Vagina (tissue), 2 donors: ENCODE measurements at regions not wholly inside any gene's neighbourhood (a gene's known extent, or its start where the extent isn't known, plus 50 kb on each side); places are given as distances from the start of the nearest gene placed in this dataset.
A peak's percentile ranks its signal among the peaks of the same experiment; 100 is the strongest.

Experiments
- DNase-seq, 2 donors: peaks; one replicate each; pipeline ENCODE4 v3.0.0-alpha.2; 2017; ENCODE audit errors: extremely low spot score in 2 of 2
- H3K27ac ChIP-seq: fragments of 200-600 bp; sonication (generic); one replicate; pipeline ENCODE4 v1.5.1; 2019
- H3K27me3 ChIP-seq: fragments of 200-600 bp; sonication (generic); one replicate; pipeline ENCODE4 v1.5.1; 2019
- H3K36me3 ChIP-seq, 2 donors: fragments of 200-600 bp; sonication (generic); one replicate each; pipeline ENCODE4 v1.5.1; 2017 to 2019
- H3K4me1 ChIP-seq: fragments of 200-600 bp; sonication (generic); one replicate; pipeline ENCODE4 v1.5.1; 2019
- H3K4me3 ChIP-seq, 2 donors: fragments of 200-600 bp; sonication (generic); 1 replicate in 1 of 2; 2 replicates in 1 of 2; pipeline ENCODE4 v1.5.1; 2016 to 2019
- H3K9me3 ChIP-seq: fragments of 200-600 bp; sonication (generic); one replicate; pipeline ENCODE4 v1.5.1; 2019
- CTCF ChIP-seq, 3 experiments: fragments of 450-650 bp in 2 of 3; fragments of 200-600 bp in 1 of 3; sonication (generic) in 1 of 3; IDR thresholded peaks; one replicate each; pipeline ENCODE4 v1.5.1; 2017 to 2019; ENCODE audit warnings: antibody characterized with exemption in 3 of 3, mild to moderate bottlenecking in 2 of 3, moderate library complexity in 2 of 3
- POLR2A ChIP-seq, 2 donors: fragments of 450-650 bp; IDR thresholded peaks; one replicate each; pipeline ENCODE4 v1.6.1; 2017; ENCODE audit warnings: antibody characterized with exemption in 2 of 2, mild to moderate bottlenecking in 2 of 2, moderate library complexity in 2 of 2
- POLR2AphosphoS5 ChIP-seq, 2 donors: sonication (generic); formaldehyde crosslinking; IDR thresholded peaks; one replicate each; pipeline ENCODE4 v1.9.0; 2017; ENCODE audit warnings: antibody characterized with exemption in 2 of 2, mild to moderate bottlenecking in 2 of 2, low read depth in 1 of 2; ENCODE audit not compliant: insufficient read depth in 1 of 2
- intact Hi-C: fragments of 100-400 bp; cut with DNase I; formaldehyde crosslinking; loops from one replicate; pipeline ENCODE4 v1.15.1; 2023

- no peaks in the 10 kb centered on the region for H3K4me1 ChIP-seq
- H3K9me3 ChIP-seq, result no peaks in the 10 kb centered on the region
- no peaks in the 10 kb centered on the region for H3K36me3 ChIP-seq
- no peak overlapping the region for H3K4me3 ChIP-seq
- H3K27ac ChIP-seq, result no peak overlapping the region
- H3K27me3 ChIP-seq, result no peaks in the 10 kb centered on the region
- DNase-seq, result no peak
- intact Hi-C loops, result no loop called here
- TF ChIP-seq POLR2A (IDR thresholded peaks at IDR 0.05) (no peak), POLR2AphosphoS5 (IDR thresholded peaks at IDR 0.05; ENCODE audit: insufficient read depth in 1 of 2, low read depth in 1 of 2) (peak in 1 of 2 donors; percentile 23)
Measured at GRCh38 chr14:53237488-53237887, 84.4 kb upstream of the DDHD1 start.

- intact Hi-C loops, result no loop called here
- H3K27me3 ChIP-seq, result no peaks in the 10 kb centered on the region
- H3K27ac ChIP-seq, result no peak overlapping the region
- no peaks in the 10 kb centered on the region for H3K4me1 ChIP-seq
- H3K4me3 ChIP-seq, result no peak overlapping the region
- TF ChIP-seq POLR2AphosphoS5 (IDR thresholded peaks at IDR 0.05; ENCODE audit: insufficient read depth in 1 of 2, low read depth in 1 of 2) (no peak), CTCF (IDR thresholded peaks at IDR 0.05) (no peak), POLR2A (IDR thresholded peaks at IDR 0.05) (no peak)
- DNase-seq, result no peak
- no peaks in the 10 kb centered on the region for H3K36me3 ChIP-seq
- H3K9me3 ChIP-seq, result no peaks in the 10 kb centered on the region
Measured at GRCh38 chr14:53236708-53237107, 83.6 kb upstream of the DDHD1 start.

GRCh38 chr14:53231171-53231570, 78.0 kb upstream of the DDHD1 start:
- H3K36me3 ChIP-seq, result no peaks in the 10 kb centered on the region
- no peak for TF ChIP-seq POLR2AphosphoS5 (IDR thresholded peaks at IDR 0.05; ENCODE audit: insufficient read depth in 1 of 2, low read depth in 1 of 2)
- TF ChIP-seq POLR2A (IDR thresholded peaks at IDR 0.05), result no peak
- TF ChIP-seq CTCF (IDR thresholded peaks at IDR 0.05), result no peak
- H3K27me3 ChIP-seq, result no peaks in the 10 kb centered on the region
- no peak overlapping the region for H3K27ac ChIP-seq
- intact Hi-C loops, result no loop called here
- H3K4me3 ChIP-seq, result no peak overlapping the region
- DNase-seq, result no peak
- no peaks in the 10 kb centered on the region for H3K4me1 ChIP-seq
- H3K9me3 ChIP-seq, result no peaks in the 10 kb centered on the region

- Histone ChIP-seq H3K9me3 (no peaks in the 10 kb centered on the region), H3K4me1 (no peaks in the 10 kb centered on the region), H3K27ac (no peak overlapping the region), H3K27me3 (no peaks in the 10 kb centered on the region), H3K36me3 (no peaks in the 10 kb centered on the region), H3K4me3 (no peak overlapping the region)
- intact Hi-C loops, result no loop called here
- TF ChIP-seq POLR2A (IDR thresholded peaks at IDR 0.05), result no peak
- TF ChIP-seq CTCF (IDR thresholded peaks at IDR 0.05), result no peak
- TF ChIP-seq POLR2AphosphoS5 (IDR thresholded peaks at IDR 0.05; ENCODE audit: insufficient read depth in 1 of 2, low read depth in 1 of 2), result no peak
- DNase-seq, result no peak
Measured at GRCh38 chr14:53228966-53229365, 75.8 kb upstream of the DDHD1 start.

- DNase-seq, result no peak
- no peaks in the 10 kb centered on the region for H3K9me3 ChIP-seq
- no peaks in the 10 kb centered on the region for H3K36me3 ChIP-seq
- no peaks in the 10 kb centered on the region for H3K27me3 ChIP-seq
- intact Hi-C loops, result no loop called here
- no peak overlapping the region for H3K27ac ChIP-seq
- no peak overlapping the region for H3K4me3 ChIP-seq
- TF ChIP-seq POLR2A (IDR thresholded peaks at IDR 0.05), result no peak
- TF ChIP-seq POLR2AphosphoS5 (IDR thresholded peaks at IDR 0.05; ENCODE audit: insufficient read depth in 1 of 2, low read depth in 1 of 2), result no peak
- TF ChIP-seq CTCF (IDR thresholded peaks at IDR 0.05), result no peak
- no peaks in the 10 kb centered on the region for H3K4me1 ChIP-seq
Measured at GRCh38 chr14:53227154-53227718, 74.1 kb upstream of the DDHD1 start.
